SIG-M5 treated with dmso at 0.1 percent for 504 hours (cell line): ENCODE measurements at regions not wholly inside any gene's neighbourhood (a gene's known extent, or its start where the extent isn't known, plus 50 kb on each side); places are given as distances from the start of the nearest gene placed in this dataset.

ENCODE experiments used
- DNase-seq: peaks from one replicate; lab custom pipeline; 2025; ENCODE audit not compliant: unreplicated experiment; lab: John Stamatoyannopoulos, UW

GRCh38 chr13:57784633-57785032, 153.1 kb downstream of the PCDH17 start:
- DNase-seq: peak; percentile 26

DNA sequence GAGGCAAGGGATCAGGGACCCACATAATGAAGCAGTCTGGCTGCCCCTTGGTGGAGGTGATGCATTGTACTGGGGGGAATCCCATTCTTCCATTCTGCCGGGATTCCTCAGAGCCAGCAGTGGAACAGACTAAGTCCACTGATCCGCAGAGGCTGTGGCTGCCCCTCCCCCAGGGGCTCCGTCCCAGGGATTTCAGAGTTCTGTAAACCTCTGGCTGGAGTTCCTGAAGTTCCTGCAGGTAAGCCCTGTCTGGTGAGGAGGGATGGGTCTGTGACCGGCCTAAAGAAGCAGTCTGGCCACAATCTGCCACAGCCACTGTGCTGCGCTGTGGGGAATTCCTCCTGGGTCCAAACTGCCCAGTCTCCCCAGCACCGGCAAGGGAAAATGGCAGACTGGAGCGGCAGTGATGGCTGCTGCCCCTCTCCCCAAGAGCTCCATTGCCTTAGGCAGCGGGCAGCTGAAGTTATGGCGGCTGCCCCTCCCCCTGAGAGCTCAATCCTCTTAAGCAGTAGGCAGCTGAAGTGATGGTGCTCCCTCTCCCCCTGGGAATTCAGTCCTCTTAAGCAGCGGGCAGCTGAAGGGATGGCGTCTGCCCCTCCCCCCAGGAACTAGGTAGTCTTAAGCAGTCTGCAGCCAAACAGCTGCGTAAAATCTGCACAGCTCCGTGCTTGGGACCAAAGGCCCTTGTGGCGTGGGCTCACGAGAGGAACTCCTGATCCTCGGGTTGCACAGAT, 155.7 kb downstream of the PCDH17 start:
- DNase-seq: no peak

DNA sequence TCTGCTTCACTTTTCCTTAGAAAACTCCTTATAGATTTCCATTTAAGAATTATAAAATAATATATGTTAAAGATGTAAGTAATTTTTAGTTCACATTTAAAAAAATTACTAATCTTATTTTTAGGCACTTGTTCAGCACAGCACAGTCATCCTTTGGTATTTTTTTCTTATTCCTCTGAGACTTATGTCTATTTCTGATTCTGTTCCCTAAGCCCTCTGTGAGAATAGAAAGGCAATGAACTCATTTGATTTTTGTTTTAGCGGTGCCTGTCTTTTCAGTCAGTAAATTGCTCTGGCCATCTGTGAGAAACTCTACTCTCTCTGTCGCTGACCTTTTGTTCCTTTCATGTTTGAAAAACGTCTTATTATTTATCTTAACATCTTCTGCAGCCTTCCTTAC, 168.1 kb downstream of the PCDH17 start:
- no peak for DNase-seq

- DNase-seq: no peak
Observed at GRCh38 chr13:57813651-57814050, 182.1 kb downstream of the PCDH17 start.

DNA sequence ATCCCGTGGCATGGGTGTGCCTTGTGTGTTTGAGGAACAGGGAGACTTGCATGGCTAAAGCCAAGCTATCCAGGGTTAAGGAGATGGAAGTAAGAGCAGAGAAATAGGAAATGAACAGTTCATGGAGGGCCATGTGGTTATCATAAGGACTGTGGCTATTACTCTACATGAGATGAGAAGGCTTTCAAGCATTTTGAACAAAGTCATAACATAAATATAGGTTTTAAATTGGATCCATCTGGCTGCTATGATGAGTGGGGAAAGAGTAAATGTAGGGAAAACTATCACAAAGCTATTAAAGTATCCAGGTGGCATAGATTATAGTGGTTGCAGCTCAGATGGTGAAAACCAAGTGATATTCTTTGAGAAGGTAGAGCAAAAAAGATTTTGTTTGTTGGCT, 184.1 kb downstream of the PCDH17 start:
- no peak for DNase-seq

GRCh38 chr13:57820924-57821323, 189.4 kb downstream of the PCDH17 start:
- no peak for DNase-seq

GRCh38 chr13:57823704-57824103, 192.2 kb downstream of the PCDH17 start:
- no peak for DNase-seq

- no peak for DNase-seq
Observed at GRCh38 chr13:57824121-57824520, 192.6 kb downstream of the PCDH17 start.

GRCh38 chr13:57825066-57825465, 193.5 kb downstream of the PCDH17 start:
- no peak for DNase-seq

DNA sequence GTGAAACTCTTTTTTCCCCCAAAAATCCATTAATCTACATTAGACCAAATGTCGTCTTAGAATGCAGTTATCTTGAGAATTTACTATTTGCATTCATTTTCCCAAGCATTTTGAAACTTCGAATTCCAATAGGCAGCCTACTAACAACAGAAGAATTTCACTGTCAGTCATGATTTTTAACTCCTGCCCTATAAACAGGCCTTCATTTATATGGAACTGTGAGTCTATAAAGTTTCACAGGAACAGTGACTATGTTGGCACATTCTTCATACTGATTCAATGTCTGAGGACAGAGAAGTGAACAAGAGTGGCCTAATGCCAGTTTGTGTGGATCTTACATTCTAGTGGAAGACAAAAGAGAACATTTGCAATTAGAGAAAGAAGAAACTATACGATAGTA, 198.0 kb downstream of the PCDH17 start:
- DNase-seq: no peak

- no peak for DNase-seq
Observed at GRCh38 chr13:57832187-57832586, 200.6 kb downstream of the PCDH17 start.

DNA sequence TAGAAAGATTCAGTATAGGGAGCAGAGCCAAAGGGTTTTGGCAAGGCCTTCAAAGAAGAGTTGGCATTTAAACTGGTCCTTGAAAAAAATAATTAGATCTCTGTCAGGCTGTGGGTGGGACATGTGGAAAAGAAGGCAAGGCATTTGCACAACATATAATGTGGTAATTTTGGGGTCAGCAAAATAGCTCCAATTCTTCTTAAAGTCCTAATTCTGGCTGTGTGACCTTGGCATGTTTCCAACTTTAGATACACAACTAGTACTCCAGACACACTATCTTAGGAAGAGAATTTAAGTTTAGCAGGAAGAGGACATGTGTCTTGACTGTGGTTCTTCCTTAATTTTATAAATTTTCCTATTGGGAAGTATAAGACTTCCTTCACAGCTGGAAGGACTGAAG, 206.3 kb downstream of the PCDH17 start:
- DNase-seq: no peak

- no peak for DNase-seq
Observed at GRCh38 chr13:57843521-57843920, 212.0 kb downstream of the PCDH17 start.

- no peak for DNase-seq
Observed at GRCh38 chr13:57846600-57847173, 215.1 kb downstream of the PCDH17 start.

DNA sequence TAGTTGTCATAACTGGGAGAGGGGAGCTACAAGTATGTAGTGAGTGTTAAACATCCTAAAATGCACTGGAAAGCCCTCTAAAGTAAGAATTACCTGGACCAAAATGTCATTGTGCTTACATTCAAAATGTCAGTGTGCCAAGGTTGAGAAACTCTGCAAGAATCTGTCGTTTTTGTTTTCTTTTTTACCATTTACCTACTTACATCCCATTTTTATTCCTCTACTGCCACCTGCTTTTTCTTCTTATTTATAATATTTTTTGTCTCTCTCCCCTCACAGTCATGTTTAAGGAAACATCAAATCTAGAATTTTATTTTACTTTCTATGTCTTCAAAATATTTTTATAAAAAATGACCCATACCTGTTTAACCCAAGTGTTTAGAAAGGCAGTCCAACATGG, 226.4 kb downstream of the PCDH17 start:
- no peak for DNase-seq

DNA sequence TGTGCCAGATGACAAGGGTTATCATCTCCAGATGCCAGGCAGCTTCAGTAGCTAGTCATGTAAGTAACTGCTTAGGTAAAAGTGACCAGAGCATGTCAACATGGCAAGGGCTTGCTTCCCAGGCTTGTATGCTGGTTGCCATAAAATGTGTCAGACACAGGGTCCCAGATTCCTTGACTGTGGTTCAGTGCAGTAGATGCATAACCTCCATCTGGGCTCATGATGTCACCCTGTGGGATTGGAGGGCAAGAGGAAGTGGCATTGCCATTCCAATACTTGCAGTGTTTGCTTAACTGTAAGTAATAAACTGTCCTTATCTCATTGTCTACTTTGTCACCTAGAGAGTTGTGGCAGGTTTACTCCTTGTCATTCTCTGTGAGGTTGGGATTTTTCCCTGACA, 226.8 kb downstream of the PCDH17 start:
- DNase-seq: no peak

- DNase-seq: no peak
Observed at GRCh38 chr13:57862879-57863278, 231.3 kb downstream of the PCDH17 start.

DNA sequence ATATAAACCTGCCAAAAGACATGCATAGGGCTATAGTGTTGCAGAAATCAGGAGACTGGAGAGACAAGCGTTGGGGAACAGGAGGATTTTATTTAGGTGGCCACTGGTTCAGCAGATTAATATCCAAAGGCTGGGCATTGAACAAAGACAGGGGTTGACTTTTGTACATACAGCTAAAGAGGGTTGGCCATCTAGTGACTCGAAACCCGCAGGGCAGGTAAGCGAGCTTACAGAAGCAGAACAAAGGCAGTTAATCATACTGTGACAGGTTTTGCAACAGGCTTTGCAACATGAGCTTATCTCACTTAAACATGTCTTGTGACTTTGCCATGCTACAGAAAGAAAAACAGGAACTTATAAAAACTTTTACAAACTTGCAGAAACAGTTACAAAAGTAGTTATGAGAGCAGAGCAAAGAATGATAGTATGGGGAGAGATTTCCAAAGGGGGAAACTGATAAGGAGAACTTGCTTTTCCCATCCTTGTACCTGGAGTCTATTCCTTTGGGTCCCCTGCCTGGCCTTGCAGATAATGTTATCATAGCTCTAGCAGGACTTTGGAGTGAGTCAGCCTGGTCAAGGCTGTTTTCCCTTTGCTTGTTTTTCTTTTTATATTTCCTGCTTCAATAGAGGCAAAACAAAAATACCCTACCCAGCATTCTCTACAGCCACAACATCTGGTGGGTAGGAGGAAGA, 234.2 kb downstream of the PCDH17 start:
- DNase-seq: peak; percentile 87

GRCh38 chr13:57874530-57874929, 243.0 kb downstream of the PCDH17 start:
- DNase-seq: no peak

DNA sequence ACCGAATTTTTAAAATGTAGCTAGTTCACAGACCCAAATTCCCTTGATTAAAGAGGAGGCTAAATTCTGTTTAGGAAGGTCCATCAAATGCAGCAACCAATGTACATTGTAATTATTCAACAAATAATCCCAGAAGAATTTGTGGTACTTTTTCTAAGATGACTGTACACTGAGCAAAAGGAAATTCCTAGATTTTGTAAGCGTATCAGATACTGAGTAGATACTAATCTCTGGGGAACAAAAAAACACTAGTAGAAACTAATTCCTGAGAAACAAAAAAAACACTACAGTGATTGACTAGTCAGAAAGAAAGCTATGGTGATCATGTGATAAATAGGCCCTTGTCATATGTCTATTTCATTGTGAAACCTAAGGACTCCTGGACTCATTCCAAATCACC, 246.1 kb downstream of the PCDH17 start:
- DNase-seq: no peak

- DNase-seq: no peak
Observed at GRCh38 chr13:57878291-57878690, 246.7 kb downstream of the PCDH17 start.

DNA sequence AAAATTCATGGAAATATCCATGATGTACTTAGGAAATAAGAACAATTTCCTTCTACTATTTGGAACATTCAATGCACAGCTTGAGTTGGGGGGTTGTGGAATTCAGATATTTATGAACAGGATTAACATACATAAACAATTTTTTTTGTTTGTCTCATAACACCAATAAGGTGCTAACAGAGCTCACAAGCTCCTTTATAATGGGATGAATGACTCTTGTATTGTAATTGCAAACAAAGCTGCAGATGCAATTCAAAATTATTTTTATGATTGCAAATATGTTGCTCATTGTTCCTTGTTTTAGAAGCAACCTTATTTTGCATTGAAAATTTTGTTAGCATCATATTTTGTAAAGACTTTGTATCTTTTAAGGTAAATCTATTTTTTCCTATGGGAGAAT, 265.7 kb downstream of the PCDH17 start:
- DNase-seq: no peak
